ENCODE measurements at regions not wholly inside any gene's neighbourhood (a gene's known extent, or its start where the extent isn't known, plus 50 kb on each side); places are given as distances from the start of the nearest gene placed in this dataset.
A peak's percentile ranks its signal among the peaks of the same experiment; 100 is the strongest.
"Not testable (repeated sequence)": the region's sequence is repeated elsewhere in the genome, so short reads cannot be mapped to it uniquely, and the experiment has no call there.

DNA sequence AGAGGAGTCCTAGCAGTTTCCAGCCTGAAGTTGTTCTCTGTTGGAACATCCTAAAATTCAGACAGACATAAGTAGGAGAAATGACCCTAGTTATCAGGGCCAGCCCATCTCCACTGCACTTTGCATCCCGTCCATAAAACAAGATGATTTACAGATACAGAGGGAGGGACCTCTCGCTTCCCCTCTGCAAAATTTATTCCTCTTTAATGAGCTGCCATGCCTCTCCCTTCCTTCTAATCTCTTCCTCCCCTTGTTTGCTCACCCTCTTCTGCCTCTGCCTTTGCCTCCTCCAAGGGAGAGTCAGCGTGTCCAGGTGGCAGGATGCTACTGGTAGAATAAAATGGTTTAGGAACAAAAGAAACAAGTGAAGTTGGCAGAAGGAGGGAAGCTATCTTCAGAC is 351.3 kb downstream of the SOX9 start:
- no peak for DNase-seq (ENCODE audit: low spot score)

- DNase-seq (ENCODE audit: low spot score) = not testable (repeated sequence)
Measured at GRCh38 chr17:72472853-72473390, 352.1 kb downstream of the SOX9 start.

GRCh38 chr17:72474243-72474642 is 353.4 kb downstream of the SOX9 start:
- no peak for DNase-seq (ENCODE audit: low spot score)

DNA sequence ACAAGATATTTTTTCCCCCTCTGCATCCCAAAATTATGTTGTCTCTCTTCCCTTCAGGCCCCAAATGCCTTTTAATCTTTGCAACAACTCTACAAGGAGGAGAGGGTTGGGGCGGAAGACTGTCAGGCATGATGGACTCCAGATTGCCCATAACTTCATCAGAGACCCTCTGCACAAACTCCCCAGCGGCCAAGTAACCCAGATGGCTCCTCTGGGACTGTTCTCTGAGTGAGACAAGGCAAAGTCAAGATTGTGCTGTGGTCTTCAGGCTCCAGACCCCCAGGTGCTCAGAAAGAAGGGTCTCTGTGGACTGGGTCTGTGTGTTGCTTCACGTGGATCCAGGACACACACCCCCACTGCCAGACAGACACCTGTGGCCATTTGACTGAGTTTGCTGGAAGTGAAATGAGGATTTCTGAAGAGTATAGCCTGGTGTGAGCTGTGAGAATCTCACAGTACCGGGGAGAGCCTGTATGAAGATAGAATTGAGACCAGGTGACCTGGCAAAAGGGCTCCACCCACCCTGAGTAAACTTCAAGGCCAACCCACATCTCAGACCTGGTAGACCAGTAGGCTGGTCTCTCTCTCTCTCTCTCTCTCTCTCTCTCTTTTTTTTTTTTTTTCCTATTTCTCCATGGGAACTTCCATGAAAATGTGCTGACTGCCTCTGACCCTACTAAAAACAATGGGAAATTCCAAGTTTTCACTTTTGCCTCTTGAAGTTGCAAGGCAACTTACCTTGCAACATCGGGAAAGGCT is 354.1 kb downstream of the SOX9 start:
- DNase-seq (ENCODE audit: low spot score) = peak; percentile 43

DNA sequence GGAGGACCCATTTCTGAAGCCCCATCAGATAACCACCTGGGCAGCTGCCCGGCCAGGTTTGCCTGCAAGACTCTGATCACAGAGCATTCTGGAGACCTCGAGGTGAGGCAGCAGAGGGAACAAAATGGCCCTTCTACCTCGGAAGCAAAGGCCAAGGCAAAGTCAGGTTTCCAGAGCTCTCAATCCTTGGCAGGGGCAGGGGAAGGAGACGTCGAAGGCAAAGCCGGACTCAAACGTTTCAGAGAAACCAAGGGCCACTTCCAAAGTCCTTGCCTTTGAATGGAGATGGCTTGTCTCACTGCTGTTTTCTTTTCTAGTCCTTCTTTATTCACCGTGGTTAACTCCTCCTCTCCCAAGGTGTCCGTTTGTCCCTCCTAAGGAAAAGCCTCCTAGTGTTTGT is 355.3 kb downstream of the SOX9 start:
- no peak for DNase-seq (ENCODE audit: low spot score)

GRCh38 chr17:72476575-72476986 is 355.8 kb downstream of the SOX9 start:
- DNase-seq (ENCODE audit: low spot score) = no peak

GRCh38 chr17:72477491-72477890 is 356.7 kb downstream of the SOX9 start:
- peak; percentile 32 for DNase-seq (ENCODE audit: low spot score)

- no peak for DNase-seq (ENCODE audit: low spot score)
Measured at GRCh38 chr17:72479113-72479512, 358.3 kb downstream of the SOX9 start.

GRCh38 chr17:72481572-72481971 is 360.8 kb downstream of the SOX9 start:
- DNase-seq (ENCODE audit: low spot score) = no peak

DNA sequence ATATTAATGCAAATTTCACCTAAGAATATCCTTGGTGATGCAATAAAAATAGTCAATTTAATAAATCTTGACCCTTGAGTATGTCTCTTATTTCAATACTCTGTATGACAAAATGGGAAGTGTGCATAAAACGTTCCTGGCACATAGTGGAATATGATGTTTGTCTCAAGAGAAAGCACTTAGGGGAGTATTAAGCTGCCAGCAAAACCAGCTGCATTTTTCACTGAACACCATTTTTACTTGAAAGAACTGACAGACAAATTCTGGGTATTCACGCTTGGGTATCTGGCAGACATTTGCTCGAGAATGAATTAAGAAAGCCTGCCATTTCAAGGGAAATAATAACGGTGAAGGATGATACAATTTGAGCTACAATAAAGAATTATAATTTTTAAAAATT is 364.8 kb downstream of the SOX9 start:
- DNase-seq (ENCODE audit: low spot score) = no peak

- DNase-seq (ENCODE audit: low spot score) = no peak
Measured at GRCh38 chr17:72486806-72487205, 366.0 kb downstream of the SOX9 start.

- no peak for DNase-seq (ENCODE audit: low spot score)
Measured at GRCh38 chr17:72487731-72488494, 367.1 kb downstream of the SOX9 start.

- DNase-seq (ENCODE audit: low spot score) = no peak
Measured at GRCh38 chr17:72488555-72489271, 367.9 kb downstream of the SOX9 start.

GRCh38 chr17:72489272-72489641 is 368.4 kb downstream of the SOX9 start:
- no peak for DNase-seq (ENCODE audit: low spot score)

DNA sequence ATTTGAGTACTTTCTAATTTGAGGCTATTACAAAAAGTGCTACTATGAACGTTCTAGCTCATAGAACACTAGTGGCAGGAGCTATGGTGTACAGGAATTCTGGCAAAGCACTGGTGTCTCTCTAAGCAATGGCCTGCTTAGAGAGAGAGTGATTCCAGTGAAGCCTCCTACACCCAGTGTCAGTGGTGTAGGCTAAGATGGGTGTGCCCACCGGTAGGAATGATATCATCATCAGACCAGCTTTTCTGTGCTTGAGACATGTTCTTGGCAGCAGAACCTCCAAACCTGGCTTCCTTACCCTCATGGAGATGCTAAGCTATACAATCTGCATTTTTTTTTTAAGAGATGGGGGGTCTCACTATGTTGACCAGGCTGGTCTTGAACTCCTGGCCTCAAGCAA is 370.3 kb downstream of the SOX9 start:
- no peak for DNase-seq (ENCODE audit: low spot score)

DNA sequence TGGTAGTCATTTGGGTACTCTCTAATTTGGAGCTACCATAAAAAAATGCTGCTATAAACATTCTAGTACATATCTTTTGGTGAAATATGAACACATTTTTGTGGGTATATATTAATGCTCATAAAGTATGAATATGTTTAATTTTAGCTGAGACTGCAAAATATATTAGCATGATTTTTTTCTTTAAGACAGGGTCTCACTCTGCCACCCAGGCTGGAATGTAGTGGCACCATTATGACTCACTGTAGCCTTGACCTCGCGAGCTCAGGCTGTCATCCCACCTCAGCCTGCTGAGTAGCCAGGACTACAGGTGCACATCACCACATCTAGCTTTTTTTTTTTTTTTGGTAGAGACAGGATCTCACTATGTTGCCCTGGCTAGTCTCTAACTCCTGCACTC is 371.7 kb downstream of the SOX9 start:
- no peak for DNase-seq (ENCODE audit: low spot score)

- DNase-seq (ENCODE audit: low spot score) = no peak
Measured at GRCh38 chr17:72492941-72493340, 372.1 kb downstream of the SOX9 start.

GRCh38 chr17:72494566-72494965 is 373.7 kb downstream of the SOX9 start:
- DNase-seq (ENCODE audit: low spot score) = no peak

GRCh38 chr17:72496461-72496860 is 375.6 kb downstream of the SOX9 start:
- no peak for DNase-seq (ENCODE audit: low spot score)

- DNase-seq (ENCODE audit: low spot score) = no peak
Measured at GRCh38 chr17:72497915-72498314, 377.1 kb downstream of the SOX9 start.

- DNase-seq (ENCODE audit: low spot score) = no peak
Measured at GRCh38 chr17:72498364-72499210, 377.8 kb downstream of the SOX9 start.

Measured in LoVo (cell line).